HG02973 (cell line): ENCODE measurements at regions not wholly inside any gene's neighbourhood (a gene's known extent, or its start where the extent isn't known, plus 50 kb on each side); places are given as distances from the start of the nearest gene placed in this dataset.

ENCODE experiments used
- ATAC-seq: cut with Tn5 transposase; IDR thresholded peaks from one replicate; pipeline ENCODE4 v1.9.1; 2021; ENCODE audit warnings: moderate library complexity; ENCODE audit not compliant: unreplicated experiment

DNA sequence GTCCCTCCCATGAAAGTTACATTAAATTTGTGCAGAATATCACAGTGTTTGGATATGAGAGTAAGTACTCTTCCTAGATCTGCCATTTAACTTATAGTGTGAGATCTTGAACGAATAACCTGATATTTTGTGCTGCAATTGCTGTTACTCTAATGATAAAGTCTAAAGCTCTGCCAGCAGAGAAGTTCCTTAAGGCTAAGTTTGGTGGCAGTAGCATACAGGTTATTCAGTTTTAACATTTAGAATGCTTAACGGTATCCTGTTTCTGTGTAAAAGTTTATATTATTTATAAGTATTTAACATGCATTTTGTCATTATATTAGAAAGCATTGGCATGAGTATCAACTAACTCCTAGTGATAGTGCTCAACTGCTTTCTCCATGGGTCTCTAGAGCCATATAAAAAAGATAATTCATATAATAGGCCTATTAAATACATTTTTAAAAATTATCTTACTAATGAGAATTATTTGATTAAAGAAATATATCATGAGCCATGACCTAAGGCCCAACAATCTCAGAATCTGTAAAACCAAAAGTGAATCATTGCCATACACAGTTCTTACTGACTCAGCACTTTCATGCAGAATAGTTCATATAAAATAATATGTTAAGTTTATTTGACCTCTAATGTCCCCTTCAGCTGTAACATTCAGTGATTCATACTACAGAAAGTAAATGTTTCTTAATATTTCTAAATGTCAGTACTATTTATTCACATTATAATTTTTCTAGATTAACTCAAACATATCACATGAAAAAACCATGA lies 1058.6 kb downstream of the TRHDE start:
- ATAC-seq, result no peak

DNA sequence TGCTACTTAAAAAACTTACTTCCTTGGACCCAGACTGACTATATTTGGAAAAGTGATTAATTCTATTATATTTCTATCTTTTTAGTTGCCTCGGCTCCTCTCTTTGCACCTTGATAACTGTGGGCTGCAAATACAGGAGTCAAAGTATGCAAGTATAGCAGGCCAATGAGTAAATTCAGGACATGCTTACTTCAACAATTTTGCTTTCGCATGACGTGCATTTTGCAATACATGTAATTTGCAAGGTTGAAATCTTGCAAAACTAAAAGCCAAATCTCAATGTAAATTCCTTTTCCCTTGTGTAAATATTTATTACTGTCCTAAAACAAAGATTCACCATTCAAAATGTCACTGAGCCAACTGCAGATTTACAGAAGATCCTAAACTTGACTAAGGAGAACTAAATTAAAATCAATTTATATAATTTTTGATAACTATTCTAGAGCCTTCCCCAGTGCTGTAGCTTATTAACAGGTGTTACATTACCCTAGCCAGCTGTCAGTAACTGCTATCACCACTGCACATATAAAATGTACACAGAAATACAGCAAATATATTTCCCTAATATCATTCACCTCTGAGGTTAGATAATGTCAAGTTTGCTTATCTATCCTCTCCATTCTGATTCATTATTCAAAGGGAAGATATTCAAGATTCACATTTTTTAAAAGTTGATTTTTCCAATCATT lies 1069.5 kb downstream of the TRHDE start:
- no peak for ATAC-seq

DNA sequence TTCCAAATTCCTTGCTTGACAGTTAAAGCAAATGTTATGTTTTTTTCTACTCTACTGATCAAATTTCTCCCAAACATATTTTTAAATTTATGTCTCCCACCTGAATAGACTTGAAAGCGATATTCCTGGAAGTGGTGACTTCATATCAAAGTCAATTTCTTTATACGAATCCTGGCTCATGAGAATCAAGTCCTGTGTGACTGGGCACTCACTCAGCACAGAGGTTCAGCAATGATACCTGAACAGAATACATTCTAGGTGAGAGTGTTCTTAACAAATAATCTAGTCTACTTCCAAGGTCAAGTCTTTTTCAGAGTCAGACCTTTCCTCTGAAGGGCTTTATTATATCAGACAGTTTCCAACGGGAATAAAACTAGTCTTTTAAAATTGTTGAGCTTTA lies 1070.6 kb downstream of the TRHDE start:
- ATAC-seq, result no peak

DNA sequence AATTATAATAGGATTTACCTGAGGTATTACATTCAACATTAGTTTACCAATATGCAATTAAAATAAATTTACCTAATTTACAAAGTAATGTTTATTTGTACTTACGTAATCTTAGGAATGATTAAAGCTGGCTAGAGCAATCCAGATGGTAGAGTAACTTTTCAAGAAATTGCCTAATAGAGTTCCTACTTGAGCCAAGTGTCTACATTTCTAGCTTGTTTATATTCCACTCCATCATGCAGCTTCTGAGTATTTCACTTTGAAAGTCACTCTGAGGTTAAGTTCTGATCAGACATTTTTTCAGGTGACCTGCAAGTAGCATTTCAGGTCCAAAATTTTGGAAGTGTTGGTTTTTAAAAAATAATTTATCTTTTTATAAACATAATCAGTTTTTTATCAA lies 1080.7 kb downstream of the TRHDE start:
- ATAC-seq, result no peak

DNA sequence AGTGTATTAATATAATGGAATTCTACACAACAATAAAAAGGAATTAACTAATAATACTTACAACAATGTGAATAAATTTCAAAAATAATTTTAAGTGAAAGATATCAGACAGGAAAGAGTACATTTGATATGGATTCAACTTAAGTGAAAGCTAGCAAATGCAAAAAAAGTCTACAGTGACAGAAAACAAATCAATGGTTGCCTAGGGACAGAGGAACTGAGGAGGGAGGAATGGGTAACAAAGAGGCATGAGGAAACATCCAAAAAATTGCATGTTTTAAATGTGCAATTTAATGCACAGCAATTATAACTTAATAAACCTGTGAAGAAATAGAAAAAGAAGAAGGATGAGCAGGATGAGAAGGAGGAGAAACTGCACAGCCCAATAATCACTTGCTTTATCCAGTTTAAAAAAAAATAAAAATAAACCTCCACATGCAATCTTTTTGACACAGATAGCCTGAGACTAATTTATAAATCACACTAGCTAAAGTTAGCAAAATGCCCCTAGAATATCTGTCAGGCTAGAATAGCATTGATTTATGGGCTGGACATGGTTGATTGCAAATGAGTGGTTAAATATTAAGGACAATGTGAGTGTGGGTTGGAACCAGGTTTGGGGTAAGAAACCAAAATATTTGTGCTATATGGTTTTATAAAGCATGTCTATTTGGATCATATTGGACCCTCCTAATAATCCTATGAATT lies 1089.1 kb downstream of the TRHDE start:
- no peak for ATAC-seq

DNA sequence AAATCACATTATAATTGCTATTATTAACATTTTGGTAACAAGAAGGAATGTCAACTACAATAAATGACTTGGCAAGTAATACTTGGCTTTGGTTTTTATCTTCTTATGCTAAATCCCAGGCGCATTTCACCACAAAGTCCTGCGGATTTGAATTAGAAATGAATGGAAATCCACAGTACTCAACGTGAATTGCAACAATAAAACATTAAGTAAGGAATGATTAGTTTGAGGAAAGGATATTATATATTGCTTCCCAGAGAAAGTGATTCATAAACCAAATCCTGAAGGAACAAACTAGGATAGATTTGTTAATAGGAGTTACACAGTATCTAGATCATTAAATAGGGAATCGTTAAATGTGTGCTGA lies 1089.7 kb downstream of the TRHDE start:
- no peak for ATAC-seq

DNA sequence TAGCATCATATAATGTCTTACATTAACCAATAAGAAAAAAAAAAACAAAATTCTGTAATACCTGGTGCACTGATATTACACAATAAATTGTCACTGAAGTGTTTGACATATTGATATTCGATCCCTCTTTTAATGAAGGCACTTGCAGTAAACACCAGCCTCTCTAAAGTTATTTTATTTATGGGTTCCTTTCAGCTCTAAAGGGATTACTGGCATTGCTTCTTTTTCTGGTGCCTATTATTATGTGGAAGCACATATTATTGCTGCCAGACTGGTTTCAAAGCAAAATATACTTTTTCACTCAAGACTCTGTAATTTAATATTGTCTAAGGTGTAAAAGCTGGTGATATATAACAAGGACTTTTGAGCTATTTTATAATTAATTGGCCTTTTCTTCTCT lies 1090.5 kb downstream of the TRHDE start:
- no peak for ATAC-seq

DNA sequence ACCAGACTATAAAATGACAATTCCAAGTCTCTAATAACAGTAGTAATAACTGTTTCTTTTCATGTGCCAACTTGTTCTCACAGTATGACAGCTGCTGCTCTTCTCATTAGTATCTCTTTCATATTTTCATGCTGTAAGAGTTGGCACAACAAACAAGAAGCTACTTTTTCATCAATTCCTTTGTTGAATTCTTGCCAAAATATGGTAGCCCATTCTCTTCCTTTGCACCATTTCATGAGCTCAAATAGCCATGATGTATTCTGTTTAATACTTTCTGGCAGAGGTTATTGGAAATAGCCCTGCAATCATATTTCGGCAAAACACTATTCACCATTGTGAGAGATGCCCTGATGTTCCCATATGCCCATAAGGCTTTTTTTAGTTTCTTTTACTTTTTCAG lies 1100.7 kb downstream of the TRHDE start:
- ATAC-seq, result no peak

DNA sequence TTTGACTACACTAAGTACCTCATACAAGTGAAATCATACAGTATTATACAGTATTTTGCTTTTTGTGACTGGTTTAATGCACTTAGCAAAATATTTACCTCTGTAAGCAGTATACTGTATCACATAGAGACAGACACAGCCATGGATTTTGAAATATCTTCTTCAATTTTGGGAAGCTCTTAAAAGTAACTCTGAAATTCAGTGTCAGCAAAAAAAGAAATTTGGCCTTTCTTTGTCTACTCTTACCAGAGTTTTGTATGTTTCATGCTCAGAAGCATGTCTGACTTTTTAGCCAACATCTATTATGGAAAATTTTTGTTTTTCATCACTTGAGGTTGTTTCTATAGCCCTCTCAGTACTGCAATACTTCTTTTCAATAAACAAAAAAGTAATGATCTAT lies 1102.2 kb downstream of the TRHDE start:
- no peak for ATAC-seq

DNA sequence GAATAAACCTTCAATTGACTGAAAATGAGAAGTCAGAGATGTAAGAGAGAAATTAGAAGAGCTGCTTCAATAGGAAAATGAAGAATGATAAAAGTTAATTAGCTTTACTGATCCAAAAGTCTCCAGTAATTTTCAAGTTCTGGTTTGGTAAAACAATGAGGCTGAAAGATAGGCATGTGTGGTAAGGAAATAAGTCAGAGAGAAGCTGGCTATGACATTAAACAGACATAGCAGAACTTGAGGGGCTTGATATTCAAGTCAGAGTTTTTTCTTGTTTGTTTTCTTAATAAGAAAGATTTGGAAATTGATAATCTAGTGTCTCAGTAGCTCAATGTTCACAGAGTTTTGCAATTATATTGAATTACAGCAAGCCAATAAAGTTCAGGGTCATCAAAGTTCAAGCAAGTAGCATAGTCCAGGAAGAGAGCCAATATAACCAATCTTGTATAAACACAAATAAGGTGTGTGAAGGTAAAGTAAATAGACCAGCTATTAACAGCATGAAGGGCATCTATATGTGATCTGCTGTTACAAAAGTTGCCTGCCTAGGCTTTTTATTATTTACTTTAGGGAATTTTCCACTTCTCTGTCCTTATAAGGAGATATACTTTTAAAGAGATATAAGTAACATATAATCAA lies 1111.5 kb downstream of the TRHDE start:
- ATAC-seq, result no peak

DNA sequence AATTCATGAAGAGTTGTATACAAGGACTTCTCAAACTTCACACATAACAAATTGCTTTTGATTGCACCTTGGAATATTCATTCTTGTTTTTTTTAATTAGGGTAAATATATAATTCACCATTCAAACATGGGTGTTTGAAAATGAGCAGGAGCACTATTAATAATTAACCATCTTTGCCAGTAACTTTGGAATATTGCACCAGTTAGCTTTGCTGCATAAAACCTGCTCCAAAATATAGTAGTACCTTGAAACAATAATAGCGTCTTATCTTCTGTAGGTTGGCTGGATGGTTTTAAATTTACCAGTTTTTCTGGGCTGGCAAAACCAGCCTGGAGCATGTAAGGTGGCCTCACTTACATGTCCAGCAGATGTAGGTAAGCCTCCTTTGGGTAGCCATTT lies 1112.4 kb downstream of the TRHDE start:
- ATAC-seq, result no peak

DNA sequence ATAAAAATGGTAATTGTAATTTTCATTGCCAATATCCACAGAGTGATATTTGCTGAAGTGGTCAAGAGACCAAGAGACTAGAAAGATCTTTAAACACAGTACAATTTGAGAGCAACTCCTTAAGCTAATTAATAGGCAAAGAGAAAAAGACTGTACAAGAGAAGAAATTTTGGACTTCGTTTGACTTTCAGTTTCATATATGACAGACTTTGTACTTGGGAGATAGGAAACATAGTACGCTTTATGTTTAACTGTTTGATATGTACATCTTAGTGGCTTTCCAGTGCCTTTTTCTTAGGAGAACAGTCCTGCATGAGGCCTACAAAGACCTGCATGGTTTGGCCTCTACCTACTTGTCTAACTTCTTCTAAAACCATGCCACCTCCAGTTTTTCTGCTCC lies 1118.1 kb downstream of the TRHDE start:
- ATAC-seq, result no peak

DNA sequence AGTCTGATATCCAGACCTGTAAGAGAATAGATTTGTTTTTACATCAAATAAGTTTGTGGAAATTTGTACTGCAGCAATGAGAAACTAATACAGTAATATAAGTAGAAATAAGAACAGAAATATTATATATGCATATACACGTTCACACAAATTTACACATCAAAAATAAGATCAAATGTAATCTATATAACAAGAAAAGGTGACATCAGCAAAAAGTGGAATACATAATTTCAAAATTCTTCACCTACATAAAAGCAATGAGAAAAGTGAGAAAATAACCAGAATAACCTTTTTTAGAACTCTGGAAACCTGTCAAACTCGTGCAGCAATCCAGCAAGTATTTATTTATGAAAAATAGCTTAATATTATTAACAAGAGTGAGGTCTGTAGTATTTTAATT lies 1124.6 kb upstream of the ATXN7L3B start:
- ATAC-seq, result no peak

DNA sequence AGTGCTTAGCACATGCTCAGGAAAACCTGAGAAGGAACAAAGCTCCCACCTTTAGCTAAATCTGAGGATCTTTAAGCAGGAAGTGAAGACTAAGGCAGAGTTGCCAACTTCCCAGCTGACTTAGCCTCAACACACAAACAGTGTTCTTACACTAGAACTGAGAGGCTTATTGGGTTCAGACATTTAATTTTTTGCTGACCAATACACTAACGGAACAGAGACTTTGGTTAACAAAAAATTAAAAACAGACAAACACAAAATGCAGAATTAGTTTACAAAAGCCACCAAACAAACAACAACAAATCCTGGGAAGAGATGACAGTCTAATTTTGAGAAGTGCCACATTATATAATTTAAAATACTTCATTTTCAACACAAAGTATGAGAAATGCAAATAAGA lies 1123.7 kb upstream of the ATXN7L3B start:
- no peak for ATAC-seq

DNA sequence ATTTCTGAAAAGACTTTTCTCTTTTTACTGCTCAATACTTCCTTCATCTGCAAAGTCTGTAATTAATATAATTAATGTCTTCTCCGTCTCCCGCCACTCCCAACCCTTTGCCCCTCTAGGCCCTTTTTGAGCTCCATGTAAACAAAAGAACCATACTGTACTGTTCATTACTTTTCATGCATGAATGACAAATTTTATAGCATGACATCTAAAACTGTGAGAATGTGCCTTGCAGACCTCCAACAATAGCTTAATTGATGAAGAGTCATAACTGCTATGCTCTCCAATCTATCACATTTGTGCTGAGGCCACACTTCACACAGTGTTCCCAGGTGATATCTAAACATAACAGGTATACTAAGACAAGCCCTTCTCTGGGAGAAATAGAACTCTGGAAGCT lies 1122.7 kb upstream of the ATXN7L3B start:
- no peak for ATAC-seq

DNA sequence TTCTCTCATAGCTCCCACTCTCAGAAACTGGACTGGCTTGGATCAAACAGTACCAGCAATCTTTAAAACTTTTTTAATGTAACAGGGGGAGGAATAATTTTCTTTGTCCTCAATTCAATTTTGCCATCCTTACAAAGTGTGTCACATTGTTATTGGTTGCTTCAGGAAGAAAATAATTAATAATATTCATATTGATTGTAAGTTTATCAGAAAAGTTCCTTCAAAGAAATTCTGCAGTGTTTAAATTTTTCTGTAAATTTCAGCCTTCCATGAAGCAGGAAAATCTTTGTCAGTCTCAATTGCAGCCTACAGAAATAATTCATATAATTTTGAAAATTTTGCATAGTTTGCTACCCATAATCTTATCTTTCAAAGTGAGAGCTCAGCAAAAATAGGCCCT lies 1119.1 kb upstream of the ATXN7L3B start:
- ATAC-seq, result no peak

DNA sequence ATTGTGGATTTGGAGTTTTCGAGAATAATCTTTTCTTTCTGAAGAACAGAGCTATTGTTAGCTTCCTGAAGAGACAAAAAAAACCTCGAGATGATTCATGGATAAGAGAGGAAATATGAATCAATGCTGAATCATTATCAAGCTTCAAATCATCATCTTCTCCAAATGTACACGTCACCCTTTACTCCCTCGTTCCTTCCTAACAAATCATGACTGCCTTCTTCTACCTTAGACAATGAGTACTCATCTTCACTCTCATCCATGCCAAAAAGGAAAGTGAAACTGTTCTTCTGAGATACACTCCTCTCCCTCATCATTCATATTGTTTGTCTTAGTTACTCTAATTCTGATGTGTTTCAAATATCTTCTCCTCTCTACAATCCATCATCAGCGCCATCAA lies 1115.8 kb upstream of the ATXN7L3B start:
- no peak for ATAC-seq

DNA sequence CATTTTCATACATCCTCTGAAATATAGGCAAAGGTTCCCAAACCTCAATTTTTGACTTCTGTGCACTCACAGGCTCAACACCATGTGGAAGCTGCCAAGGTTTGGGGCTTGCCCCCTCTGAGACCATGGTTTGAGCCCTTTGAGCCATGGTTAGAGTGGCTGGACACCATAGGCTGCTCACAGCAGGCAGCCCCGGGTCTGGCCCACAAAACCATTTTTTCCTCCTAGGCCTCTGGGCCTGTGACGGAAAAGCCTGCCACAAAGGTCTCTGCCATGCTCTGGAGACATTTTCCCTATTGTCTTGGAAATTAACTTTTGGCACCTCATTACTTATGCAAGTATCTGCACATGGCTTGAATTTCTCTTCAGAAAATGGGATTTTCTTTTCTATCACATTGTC lies 1113.2 kb upstream of the ATXN7L3B start:
- ATAC-seq, result no peak

DNA sequence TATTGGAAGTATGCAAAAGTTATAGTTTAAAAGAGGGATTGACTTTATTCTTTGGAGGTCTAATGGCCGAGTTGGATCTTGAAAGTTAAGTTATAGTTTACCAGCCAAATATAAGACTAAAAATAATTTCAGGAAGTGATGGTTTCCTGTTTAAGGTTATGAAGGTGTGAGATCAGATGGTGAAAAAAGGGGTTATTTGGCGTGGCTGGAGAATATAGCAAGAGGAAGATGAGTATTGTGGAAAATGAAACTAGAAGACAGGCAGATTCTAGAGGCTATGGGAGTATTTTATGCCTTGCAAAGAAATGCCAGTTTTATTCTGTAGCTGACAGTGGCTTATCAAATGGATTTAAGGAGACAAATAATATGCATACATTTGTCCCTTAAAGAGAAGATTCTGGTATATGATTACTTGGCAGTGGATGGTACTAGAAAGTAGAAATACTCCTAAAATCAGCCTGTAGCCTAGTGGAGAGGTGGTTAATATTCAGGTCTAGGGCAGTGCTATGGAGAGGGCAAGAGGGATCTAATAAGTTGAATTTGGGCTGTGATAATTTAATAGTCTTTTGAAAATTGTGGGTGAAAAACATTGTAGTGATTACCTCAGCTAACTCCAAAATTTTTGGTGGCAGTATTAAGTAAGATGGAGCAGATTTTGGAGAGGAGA lies 1091.8 kb upstream of the ATXN7L3B start:
- ATAC-seq, result peak; percentile 88

DNA sequence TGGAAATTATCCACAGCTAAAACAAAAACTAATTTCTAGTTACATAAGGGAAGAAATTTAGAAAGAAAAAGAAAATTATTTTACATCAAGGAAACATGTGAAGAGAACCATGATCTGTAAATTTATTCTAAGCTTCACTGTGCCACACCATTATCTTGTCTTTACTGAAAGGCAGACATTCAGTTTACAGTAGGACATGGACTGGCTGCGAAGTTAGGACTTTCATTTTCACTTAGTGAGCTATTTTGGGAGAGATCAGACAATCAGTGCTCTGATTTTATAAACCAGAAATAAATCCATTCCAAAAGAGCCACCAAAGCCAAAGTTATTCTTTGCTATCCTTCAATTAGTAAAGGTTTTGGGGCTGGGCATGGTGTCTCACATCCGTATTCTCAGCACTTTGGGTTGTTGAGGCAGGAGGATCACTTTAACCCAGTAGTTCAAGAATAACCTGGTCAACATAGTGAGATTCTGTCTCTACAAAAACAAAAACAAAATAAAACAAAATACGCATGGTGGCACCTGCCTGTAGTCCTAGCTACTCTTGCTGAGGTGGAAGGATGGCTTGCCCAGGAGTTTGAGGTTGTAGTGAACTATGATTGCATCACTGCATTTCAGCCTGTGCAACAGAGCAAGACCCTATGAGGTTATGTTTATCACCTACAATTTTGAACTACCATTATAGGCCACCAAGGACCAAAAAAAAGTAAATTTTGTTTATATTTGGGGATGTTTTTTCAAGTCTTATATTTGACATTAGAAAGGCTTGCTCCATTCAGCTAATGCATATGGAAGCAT lies 1084.8 kb upstream of the ATXN7L3B start:
- ATAC-seq, result peak; percentile 52
